Ascending aorta (tissue), 2 donors: ENCODE measurements at regions not wholly inside any gene's neighbourhood (a gene's known extent, or its start where the extent isn't known, plus 50 kb on each side); places are given as distances from the start of the nearest gene placed in this dataset.
"Not testable (repeated sequence)": the region's sequence is repeated elsewhere in the genome, so short reads cannot be mapped to it uniquely, and the experiment has no call there.

Experiments used
- DNase-seq, 2 donors: peaks; one replicate each; pipeline ENCODE4 v3.0.0-alpha.2; 2019; ENCODE audit warnings: low spot score in 2 of 2
- H3K27ac ChIP-seq, 2 donors: fragments of 200-600 bp; sonication (generic); one replicate each; pipeline ENCODE4 v1.5.1; 2016 to 2017; ENCODE audit warnings: mild to moderate bottlenecking in 1 of 2
- H3K27me3 ChIP-seq: fragments of 200-600 bp; sonication (generic); one replicate; pipeline ENCODE4 v1.5.1; 2017
- H3K36me3 ChIP-seq, 2 donors: fragments of 200-600 bp; sonication (generic); one replicate each; pipeline ENCODE4 v1.5.1; 2016
- H3K4me1 ChIP-seq, 2 donors: fragments of 200-600 bp; sonication (generic); one replicate each; pipeline ENCODE4 v1.5.1; 2016 to 2017; ENCODE audit warnings: mild to moderate bottlenecking in 1 of 2
- H3K4me3 ChIP-seq, 2 donors: fragments of 200-600 bp; sonication (generic); one replicate each; pipeline ENCODE4 v1.5.1; 2016 to 2017; ENCODE audit warnings: mild to moderate bottlenecking in 1 of 2
- H3K9me3 ChIP-seq, 2 donors: fragments of 200-600 bp; sonication (generic); one replicate each; pipeline ENCODE4 v1.5.1; 2016
- CTCF ChIP-seq, 3 experiments: fragments of 200-600 bp in 2 of 3; fragments of 450-650 bp in 1 of 3; sonication (generic) in 2 of 3; IDR thresholded peaks; one replicate each; pipeline ENCODE4 v1.5.1; 2016 to 2019; ENCODE audit warnings: antibody characterized with exemption in 3 of 3, mild to moderate bottlenecking in 1 of 3, moderate library complexity in 1 of 3
- intact Hi-C: fragments of 100-400 bp; cut with DNase I; formaldehyde crosslinking; loops from one replicate; pipeline ENCODE4 v1.15.1; 2023

- Histone ChIP-seq H3K27me3 (no peaks in the 10 kb centered on the region), H3K36me3 (no peaks in the 10 kb centered on the region), H3K4me1 (no peaks in the 10 kb centered on the region), H3K27ac (no peak overlapping the region), H3K9me3 (no peaks in the 10 kb centered on the region), H3K4me3 (no peak overlapping the region)
- intact Hi-C loops, result no loop called here
- TF ChIP-seq CTCF (IDR thresholded peaks at IDR 0.05), result no peak
- DNase-seq, result no peak
These were observed 1202.8 kb downstream of the CNTNAP5 start for GRCh38 chr2:125227843-125228392.

- Histone ChIP-seq H3K36me3 (no peaks in the 10 kb centered on the region), H3K4me3 (no peak overlapping the region), H3K4me1 (no peaks in the 10 kb centered on the region), H3K27me3 (no peaks in the 10 kb centered on the region), H3K27ac (no peak overlapping the region), H3K9me3 (no peaks in the 10 kb centered on the region)
- TF ChIP-seq CTCF (IDR thresholded peaks at IDR 0.05), result no peak
- DNase-seq, result no peak
- intact Hi-C loops, result no loop called here
These were observed 1215.8 kb downstream of the CNTNAP5 start for GRCh38 chr2:125240870-125241269.

- H3K27ac ChIP-seq, result no peak overlapping the region
- no peaks in the 10 kb centered on the region for H3K9me3 ChIP-seq
- intact Hi-C loops, result no loop called here
- no peaks in the 10 kb centered on the region for H3K36me3 ChIP-seq
- DNase-seq, result no peak
- H3K27me3 ChIP-seq, result no peaks in the 10 kb centered on the region
- no peak overlapping the region for H3K4me3 ChIP-seq
- no peak for TF ChIP-seq CTCF (IDR thresholded peaks at IDR 0.05)
- no peaks in the 10 kb centered on the region for H3K4me1 ChIP-seq
These were observed 1218.0 kb downstream of the CNTNAP5 start for GRCh38 chr2:125243074-125243473.

GRCh38 chr2:125254010-125254409 lies 1228.9 kb downstream of the CNTNAP5 start:
- Histone ChIP-seq H3K4me3 (no peak overlapping the region), H3K27ac (no peak overlapping the region), H3K27me3 (no peaks in the 10 kb centered on the region), H3K4me1 (no peaks in the 10 kb centered on the region), H3K36me3 (no peaks in the 10 kb centered on the region), H3K9me3 (no peaks in the 10 kb centered on the region)
- intact Hi-C loops, result no loop called here
- no peak for TF ChIP-seq CTCF (IDR thresholded peaks at IDR 0.05)
- DNase-seq, result no peak

- DNase-seq, result no peak
- H3K27me3 ChIP-seq, result no peaks in the 10 kb centered on the region
- H3K4me1 ChIP-seq, result no peaks in the 10 kb centered on the region
- H3K27ac ChIP-seq, result no peak overlapping the region
- intact Hi-C loops, result no loop called here
- no peak for TF ChIP-seq CTCF (IDR thresholded peaks at IDR 0.05)
- H3K4me3 ChIP-seq, result no peak overlapping the region
- H3K9me3 ChIP-seq, result no peaks in the 10 kb centered on the region
- H3K36me3 ChIP-seq, result no peaks in the 10 kb centered on the region
These were observed 1234.4 kb downstream of the CNTNAP5 start for GRCh38 chr2:125259451-125259850.

GRCh38 chr2:125260366-125260930 lies 1235.4 kb downstream of the CNTNAP5 start:
- DNase-seq, H3K27ac ChIP-seq, H3K4me1 ChIP-seq, H3K36me3 ChIP-seq, H3K9me3 ChIP-seq, intact Hi-C loops, H3K4me3 ChIP-seq, H3K27me3 ChIP-seq: not testable (repeated sequence)
